ENCODE measurements at regions not wholly inside any gene's neighbourhood (a gene's known extent, or its start where the extent isn't known, plus 50 kb on each side); places are given as distances from the start of the nearest gene placed in this dataset.

DNA sequence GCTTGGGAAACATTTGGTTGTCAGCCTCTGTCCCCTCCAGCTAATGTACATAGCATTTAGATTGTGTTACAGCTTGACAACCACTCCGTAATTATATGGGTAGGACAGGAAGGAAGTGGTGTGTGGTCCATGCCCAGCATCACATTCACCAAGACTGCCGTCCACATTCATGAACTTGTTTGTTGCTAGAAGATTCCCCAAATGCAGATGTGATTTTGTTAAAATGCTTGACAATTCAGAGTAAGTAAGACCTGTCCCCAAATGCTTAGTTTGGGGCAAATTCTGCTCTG, 1482.7 kb downstream of the TBC1D22A start:
- no peak for DNase-seq (ENCODE audit: low read depth in 2 of 2)

DNA sequence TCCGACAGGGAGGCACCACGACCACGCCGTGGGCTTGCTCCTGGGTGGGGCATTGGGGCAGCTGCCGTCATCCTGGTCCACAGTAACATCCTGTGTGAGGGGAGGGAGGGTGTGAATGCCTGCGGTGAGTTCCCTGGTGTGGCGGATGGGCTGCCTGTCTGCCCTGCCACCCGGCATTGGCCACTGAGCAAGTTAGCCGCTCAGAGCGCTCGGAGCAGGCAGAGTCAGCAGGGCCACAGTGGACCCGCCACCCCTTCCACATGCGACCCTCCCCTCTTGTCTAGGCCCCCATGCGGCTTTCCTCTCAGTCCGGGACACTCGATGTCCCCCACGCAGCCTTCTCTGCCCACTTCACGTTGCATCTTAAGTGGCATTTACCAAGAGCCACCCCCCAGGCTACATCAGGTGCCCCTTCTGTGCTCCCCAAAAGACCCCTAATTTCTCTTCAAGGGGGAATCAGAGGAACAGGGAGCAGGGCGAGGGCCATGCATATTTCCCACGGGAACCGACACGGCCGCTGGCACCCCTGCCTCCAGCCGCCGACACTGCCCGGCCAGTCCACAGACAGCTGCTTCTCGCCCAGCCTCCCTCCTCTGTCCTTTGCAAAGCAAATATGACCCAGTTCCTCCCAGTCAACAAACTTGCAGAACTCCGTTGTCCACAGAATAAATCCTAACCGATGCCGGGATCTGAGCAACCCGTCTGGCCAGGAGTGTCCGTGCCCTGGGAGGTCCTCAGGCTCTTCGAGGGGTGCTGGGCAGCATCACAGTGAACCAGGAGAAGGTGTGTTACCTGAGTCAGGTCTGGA, 1482.1 kb downstream of the TBC1D22A start:
- DNase-seq (ENCODE audit: low read depth in 2 of 2): no peak

DNA sequence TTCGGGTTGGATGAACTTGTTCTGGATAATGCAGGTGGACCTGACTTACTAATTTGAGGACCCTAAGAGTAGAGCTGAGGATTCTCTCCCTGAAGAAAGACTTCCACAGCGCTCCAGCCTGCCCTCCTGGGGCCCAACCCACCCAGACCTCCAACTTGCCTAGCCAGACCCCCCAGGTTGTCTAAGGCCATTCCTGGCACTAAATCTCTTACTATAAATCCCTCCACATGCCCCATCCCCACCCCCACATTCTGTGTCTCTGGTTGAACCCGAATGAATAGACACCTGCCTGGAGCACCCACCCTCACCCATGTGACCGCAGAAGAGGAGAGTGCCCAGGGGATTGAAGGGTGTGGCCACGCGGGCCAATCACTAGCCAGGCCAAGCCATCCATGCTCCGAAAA, 1480.0 kb downstream of the TBC1D22A start:
- no peak for DNase-seq (ENCODE audit: low read depth in 2 of 2)

DNA sequence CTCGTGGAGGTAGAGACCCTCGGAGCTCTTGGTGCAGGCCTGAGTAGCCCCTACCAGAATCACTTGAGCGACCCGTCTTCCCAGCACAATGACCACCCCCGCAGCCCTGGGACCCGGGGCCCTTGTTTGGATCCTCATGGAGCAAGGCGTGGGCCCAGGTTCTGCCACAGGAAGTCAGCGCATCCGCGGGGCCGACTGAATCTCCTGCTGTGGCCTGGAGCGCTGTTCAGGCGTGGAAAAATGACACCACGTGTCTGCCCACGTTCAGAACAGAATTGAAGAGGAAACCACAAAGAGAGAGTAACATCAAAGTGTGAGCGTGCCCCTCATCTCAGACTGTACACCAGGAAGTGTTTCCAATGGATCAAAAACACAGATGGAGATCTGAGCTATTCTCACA, 1479.2 kb downstream of the TBC1D22A start:
- DNase-seq (ENCODE audit: low read depth in 2 of 2): no peak

DNA sequence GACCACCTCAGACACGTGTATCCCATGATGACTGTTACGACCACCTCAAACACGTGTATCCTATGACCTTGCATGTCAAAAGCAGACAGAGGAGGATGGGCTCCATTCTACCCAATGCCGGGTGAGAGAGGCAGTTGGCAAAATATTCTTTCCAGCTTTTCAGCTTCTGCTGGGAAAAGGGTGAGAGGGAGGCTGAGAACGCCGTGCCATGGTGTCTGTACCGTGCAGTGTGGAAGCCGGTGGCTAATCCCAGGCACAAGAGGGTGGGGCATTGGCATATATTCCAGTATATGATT, 1478.4 kb downstream of the TBC1D22A start:
- no peak for DNase-seq (ENCODE audit: low read depth in 2 of 2)

DNA sequence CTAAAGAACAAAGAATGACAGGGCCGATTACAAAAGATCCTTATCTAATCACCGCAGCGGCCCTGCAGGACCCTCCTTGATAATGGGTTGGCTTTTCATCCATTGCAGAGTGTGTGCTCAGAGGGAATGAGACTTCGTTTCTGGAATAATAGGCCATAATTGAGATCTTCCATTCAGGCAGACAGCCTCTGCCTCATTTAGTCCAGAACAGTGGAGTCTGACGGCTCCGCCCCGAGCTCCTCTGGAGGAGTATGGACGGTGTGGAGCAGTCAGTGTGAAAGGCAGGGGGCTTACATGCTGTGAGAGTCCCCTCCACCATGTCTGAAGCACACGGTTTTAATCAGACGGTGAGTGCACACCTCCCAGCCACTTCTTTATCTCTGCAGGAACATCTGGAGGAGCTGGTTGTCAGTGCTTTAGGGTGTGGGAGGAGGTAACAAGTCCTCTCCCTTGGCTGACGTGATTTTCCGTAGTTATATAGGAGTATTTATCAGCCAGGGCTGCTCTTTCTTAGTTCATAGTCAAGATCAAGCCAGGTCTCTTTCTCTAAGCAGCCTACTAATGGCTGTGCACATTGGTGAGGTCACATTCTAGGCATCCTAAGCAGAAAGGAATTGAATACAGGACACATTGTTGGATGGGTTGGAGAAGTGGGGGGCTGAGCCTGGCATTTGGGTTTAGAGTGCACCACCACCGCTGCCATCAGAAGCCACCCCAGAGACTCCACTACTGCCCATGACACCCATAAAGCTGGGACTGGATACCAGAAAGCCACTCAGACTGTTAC, 1477.9 kb downstream of the TBC1D22A start:
- no peak for DNase-seq (ENCODE audit: low read depth in 2 of 2)

DNA sequence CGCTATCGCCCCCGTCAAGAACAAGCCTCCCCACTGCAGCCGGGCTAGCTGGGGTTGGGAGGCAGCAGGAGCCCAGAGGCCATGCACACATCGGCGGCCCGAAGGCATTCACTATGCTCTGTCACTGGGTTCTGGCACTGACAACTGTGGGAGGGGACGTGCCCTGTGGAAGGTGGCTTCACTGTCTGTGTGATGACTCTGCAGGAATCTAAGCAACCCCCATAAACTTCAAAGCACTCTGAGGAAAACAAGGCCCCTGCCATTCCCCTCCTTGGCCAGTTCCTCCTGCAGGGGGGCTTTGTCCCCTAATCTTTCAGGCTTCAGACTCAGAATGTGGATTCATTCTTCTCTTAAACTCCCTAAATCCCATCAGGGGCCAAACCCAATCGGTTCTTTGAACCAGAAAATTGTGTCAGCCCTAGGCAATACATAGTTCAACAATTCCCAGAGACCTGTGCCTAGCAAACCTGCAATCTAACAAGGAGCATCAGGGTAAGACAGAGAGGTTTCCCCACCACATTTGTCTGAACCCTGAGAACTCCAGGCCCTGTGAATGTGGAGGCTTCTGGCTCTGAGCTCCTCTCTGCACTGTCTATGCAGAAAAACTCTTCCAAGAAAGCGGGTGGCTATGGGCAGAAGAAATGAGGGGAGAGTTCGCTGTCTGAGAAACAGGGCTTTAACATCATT, 1477.2 kb downstream of the TBC1D22A start:
- DNase-seq (ENCODE audit: low read depth in 2 of 2): no peak

DNA sequence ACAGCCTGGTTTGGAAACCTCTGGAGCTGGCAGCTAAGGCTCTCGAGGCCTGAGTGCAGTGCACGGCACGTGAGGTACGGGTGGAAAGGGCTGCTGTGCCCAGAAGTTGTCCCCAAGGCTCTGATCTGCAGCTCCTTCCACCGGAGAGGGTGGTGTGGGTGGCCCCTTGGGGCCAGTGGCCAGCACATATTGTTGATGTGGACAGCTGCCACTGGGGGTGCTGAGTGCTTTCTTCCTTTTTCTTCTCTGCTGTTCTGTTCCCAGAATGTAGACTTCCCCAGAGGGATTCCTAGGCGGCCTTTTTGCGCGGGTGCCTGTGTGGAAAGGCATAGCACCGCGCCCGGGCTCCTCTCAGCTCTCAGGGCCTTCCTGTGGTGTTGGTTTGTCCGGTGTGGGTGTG, 1476.5 kb downstream of the TBC1D22A start:
- no peak for DNase-seq (ENCODE audit: low read depth in 2 of 2)

DNA sequence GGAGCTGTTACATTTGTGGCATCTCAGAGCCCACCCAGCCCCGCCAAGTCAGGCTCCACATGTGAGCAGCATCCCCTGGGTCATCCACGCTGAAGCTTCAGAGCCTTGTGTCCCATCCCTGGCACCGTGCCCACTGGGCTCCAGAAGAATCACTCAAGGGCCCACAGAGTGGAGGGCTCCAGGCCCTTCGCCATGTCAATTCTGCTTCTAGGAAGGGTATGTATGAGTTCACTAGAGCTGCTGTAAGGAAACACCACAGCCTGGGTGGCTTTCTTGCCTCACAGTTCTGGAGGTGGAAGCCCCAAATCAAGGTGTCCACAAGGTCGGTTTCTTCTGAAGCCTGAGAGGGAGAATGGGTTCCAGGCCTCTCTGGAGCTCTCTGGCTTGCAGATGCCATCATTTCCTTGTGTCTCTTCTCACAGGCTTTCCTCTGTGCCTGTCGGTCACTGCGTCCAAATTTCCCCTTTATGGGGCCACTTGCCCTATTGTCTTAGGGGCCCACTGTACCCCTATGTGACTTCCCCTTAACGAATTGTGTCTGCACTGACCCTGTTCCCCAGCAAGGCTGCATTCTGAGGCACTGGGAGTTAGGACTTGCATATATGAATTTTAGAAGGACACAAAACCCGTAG, 1476.0 kb downstream of the TBC1D22A start:
- no peak for DNase-seq (ENCODE audit: low read depth in 2 of 2)

DNA sequence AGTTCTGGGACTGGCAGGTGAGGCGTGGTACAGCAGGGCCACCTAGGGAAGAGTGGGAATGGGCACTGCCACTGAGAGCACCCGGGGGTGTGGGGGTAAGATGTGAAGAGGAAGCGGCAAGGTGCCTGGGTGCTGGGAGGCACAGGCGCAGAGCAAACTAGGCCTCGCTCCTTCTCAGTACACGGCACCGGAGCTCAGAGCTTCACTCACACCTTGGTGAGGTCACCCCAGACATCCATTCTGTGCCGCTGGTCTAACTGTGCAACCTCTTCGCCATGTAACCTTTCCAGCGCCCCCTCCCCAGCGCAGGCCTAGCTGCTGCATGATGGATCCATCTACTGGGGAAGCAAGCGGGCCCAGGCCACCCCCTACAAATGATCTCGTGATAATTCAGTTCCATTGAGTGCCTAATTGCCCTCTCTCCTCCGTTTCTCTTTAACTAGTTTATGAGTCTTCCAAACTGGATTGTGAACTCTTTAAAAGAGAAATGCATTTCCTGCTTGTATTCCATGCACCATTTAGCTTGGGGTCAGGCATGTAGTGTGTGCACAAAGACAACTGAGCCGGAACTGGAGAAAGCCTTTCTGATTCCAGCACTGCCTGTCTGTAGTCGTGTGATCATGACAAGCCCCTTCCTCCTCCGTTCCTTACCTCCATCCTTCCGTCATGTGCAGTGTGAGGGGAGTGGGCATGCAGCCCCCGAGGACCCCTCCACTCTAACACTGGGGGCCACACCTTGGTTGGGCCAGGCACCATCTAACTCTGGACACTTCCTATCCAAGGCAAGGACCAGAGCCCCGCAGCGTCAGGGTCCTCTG, 1475.2 kb downstream of the TBC1D22A start:
- no peak for DNase-seq (ENCODE audit: low read depth in 2 of 2)

DNA sequence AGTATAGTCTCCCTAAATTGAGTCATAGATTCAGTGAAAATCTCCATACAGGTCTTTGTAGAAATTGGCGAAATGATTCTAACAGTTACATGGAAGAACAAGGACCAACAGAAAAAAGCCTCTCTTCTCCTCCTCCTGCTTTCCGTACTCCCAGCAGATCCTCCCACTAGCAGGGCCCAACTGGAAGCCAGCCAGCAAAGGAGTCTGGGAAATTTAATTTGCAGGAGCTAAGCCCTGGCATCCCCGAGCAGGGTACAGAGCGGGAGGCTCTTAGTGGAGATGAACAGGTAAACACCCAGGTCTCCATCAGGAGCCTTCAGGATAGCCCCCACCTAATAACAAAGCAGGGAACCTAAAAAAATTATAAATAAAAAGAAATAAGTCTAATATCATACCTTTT, 1473.8 kb downstream of the TBC1D22A start:
- DNase-seq (ENCODE audit: low read depth in 2 of 2): no peak

DNA sequence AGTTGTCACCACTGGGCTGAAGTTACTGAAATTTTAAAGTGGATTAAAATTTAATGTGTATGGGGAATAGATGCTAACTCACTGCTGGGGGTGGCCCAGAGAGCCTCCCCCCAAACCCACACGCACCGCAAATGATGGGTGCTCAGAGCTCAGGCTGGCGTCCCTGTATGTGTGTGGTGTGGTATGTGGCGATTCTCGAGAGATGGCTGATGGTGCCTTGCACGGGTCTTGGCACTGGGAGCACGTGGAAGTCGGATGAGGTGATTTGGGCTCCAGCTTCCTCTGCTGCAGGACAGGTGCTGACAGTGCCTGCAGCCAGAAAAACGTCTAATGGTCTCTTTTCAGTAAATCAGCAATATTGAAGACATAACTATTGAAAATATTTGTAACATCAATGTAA, 1473.3 kb downstream of the TBC1D22A start:
- no peak for DNase-seq (ENCODE audit: low read depth in 2 of 2)

DNA sequence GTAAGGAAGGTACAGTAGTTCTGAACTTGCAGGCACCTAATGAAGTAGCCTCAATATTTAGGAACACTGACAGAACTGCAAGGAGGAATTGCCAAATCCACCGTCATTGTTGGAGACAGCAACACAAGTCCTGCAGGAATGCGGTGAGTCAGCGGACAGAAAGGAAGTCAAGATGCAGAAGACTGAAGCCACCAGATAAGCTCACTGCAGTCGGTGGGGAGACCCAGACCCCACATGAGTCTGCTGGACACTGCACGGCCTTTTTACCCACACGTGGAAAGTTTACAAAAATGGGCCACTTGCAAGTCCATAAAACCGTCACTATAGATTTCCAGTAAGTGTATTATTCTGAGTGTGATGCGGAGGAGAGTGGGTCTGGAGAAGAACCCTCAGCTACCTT, 1471.6 kb downstream of the TBC1D22A start:
- no peak for DNase-seq (ENCODE audit: low read depth in 2 of 2)

DNA sequence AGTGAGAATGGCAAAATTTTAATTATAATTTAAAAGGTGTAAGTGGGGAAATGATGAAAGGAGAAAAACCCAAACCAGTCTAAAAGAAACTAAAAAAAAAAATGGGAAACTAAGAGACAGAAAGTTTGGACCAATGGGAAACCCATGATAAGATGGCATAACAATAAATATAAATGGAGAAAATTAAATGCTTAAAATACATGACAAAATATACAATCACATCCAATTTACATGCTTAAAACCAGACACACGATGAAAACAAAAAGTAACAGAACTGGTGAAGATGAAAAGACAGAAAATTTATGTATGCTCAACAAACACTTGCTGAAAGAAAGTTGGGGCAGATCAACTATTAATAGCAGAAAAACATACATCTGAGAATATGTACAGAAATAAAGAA, 1471.1 kb downstream of the TBC1D22A start:
- no peak for DNase-seq (ENCODE audit: low read depth in 2 of 2)

DNA sequence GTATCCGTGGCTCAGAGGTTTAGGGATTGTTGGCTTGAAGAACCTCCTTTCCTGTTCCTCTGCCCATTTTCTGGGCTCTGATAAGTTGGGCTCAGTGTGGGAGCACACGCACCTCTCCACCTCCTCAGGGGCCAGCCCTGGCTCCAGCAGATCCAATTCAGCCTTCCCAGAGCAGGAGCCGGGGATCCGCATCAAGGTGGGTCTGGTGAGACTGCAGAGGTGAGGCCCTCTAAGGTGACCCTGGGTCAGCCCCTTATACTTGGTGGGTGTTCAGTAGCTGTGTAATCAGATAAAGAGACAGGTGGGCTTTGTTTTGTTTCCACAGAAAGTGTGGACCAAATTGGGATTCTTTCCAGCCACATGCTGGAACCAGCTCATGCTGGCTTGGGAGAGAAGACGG, 1466.0 kb downstream of the TBC1D22A start:
- DNase-seq (ENCODE audit: low read depth in 2 of 2): no peak

DNA sequence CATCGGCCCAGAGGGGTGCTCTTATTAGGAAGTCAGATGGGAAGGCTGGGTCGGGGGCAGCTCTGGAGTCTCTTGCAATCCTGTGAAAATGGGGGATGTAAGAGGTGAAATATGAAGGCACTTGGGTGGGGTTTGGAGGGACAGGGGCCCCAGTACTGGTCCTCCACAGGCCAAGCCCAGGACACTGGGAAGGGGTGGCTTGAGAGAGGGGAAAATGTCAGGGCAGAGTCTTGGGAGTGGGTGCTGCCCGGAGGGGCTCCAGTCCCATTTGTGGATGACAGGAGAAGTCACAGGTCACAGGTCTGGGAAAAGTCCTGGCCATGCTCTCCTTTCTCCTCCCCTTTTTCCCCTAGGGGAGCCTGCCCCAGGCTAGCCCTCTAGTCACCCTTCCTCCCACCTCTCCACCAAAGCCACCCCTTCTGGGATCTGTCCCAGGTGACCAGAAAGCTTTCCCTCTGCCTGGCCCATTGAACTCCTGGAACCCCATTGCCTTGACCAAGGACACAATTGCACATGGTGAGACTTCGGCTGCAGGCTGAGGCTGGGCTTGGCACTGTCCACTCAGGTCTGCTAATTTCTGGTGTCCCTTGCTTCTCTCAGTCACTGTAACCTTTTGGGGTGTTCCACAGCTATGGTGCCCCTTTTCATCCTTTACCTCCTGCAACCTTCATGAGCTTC, 1465.0 kb downstream of the TBC1D22A start:
- DNase-seq (ENCODE audit: low read depth in 2 of 2): no peak

DNA sequence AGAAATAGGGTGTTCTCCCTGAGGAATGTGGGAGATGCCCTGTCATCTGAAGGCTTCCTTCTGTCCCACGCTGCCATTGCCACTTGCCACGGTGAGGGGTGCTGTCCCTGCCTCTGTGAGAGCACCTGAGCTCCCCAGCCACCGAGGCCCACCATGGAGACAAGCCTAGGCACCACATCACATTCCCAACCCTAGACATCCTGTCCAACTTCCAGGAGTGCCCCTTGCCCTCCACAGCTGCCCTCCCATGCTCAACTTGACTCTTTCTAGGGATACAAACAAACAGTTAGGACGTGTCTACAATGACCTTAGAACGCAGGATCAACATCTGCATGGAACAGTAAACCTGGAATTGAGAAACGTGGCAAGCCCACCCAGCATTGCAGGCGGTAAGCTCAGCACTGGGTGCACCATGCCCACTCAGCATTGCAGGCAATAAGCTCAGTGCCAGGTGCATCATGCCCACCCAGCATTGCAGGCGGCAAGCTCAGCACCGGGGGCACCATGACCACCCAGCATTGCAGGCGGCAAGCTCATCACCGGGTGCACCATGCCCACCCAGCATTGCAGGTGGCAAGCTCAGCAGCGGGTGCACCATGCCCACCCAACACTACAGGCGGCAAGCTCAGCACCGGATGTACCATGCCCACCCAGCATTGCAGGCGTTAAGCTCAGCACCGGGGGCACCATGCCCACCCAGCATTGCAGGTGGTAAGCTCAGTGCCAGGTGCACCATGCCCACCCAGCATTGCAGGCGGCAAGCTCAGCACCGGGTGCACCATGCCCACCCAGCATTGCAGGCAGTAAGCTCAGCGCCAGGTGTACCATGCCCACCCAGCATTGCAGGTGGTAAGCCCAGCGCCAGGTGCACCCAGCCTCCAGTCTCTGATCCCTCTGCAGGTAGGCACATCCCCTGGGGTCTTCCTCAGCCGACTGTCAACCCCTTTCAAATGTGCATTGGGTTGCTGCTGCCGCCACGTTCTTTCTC, 1463.9 kb downstream of the TBC1D22A start:
- no peak for DNase-seq (ENCODE audit: low read depth in 2 of 2)

DNA sequence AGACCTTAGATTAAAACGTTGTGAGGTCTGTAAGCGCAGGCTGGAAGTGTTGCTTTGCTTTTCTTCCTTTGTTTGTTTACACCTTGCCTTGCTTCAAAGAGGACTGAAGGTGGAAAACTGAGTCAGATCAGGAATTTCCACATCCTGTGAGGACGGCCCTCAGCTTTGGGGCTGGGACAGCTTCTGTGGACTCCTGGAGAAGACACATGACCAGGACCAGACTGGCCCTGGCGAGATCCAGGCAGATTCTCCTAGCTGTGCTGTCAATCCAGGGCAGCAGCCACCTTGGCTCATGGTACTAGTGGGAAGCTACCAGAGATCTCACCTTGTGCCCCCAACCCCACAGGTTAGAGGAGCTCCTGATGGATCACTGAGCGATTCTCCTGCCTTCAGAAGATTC, 1461.9 kb downstream of the TBC1D22A start:
- DNase-seq (ENCODE audit: low read depth in 2 of 2): no peak

DNA sequence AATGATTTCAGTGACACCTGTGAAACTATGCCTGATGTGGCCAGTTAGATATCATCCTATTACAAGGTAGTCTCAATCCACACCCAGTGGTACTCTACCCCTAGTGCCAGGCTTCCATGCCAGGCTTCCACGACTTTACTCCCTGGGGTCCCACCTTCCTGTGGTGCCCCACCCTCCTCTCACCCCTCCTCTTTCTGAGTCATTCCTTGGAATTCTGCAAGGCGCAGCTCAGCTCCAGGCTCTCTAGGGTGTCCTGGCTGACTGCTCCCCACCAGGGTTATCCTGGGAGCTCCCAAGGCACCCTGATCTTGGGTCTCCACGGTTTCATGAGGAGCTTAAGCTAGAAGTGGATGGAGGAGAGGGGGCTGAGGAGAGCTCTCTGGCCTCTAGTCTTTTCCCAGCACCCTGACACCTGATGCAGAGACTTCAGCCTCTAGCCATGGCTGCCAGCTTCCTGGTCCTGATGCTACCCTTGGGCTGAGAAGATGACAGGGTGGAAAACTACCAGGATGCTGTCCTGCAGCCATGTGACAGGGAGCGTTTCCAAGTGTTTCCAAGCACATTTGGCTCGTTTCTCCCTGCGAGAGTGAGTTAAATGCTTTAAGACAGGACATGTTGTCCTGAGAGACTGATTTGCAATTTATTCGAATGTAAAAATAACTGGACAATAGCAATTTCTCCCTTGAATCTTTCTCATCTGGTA, 1461.2 kb downstream of the TBC1D22A start:
- no peak for DNase-seq (ENCODE audit: low read depth in 2 of 2)
